Panc1 (cell line): ENCODE measurements at regions not wholly inside any gene's neighbourhood (a gene's known extent, or its start where the extent isn't known, plus 50 kb on each side); places are given as distances from the start of the nearest gene placed in this dataset.

Source experiments
- POLR2AphosphoS5 ChIP-seq: IDR thresholded peaks from 2 replicates; pipeline ENCODE4 v1.6.1; 2012; ENCODE audit warnings: mild to moderate bottlenecking, low read depth, low read length, moderate library complexity
- SIN3A ChIP-seq: IDR thresholded peaks from 2 replicates; pipeline ENCODE4 v1.6.1; 2012; ENCODE audit warnings: low read depth, mild to moderate bottlenecking, low read length, moderate library complexity, borderline replicate concordance; ENCODE audit not compliant: insufficient read depth
- TCF7L2 ChIP-seq: IDR thresholded peaks from 2 replicates; pipeline ENCODE4 v1.6.1; 2011; ENCODE audit warnings: mild to moderate bottlenecking, low read depth, low read length, inconsistent platforms
- TF ChIP-seq, protein P1 (sequence below): fragments of 450-650 bp; IDR thresholded peaks from 2 replicates; pipeline ENCODE4 v1.5.1; 2017; ENCODE audit warnings: mild to moderate bottlenecking
- TF ChIP-seq, protein P2 (sequence below), 2 experiments: IDR thresholded peaks; 2 replicates each; pipeline ENCODE4 v1.6.1; 2011 to 2012; ENCODE audit warnings: low read depth in 2 of 2, control low read depth in 1 of 2, low read length in 1 of 2, mild to moderate bottlenecking in 1 of 2, moderate library complexity in 1 of 2; ENCODE audit not compliant: insufficient read depth in 1 of 2

DNA sequence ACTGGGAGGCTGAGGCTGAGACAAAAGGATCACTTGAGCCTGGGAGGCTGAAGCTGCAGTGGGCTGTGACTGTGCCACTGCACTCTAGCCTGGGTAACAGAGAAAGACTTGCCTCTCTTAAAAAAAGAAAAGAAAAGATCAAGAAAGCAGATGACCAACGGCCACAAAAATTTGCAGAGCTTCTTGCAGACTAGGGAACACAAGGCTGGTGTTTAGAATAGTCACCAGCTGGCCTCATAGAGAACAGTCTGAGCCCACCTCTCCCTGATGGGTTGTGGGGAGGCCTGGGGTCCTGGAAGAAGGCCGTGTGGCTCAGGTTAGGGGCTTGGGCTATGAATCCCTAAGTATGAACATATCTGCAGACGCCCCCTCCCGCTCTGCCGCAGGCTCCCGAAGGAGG is 73.7 kb upstream of the MED9 start:
- TF ChIP-seq, protein P1, sequence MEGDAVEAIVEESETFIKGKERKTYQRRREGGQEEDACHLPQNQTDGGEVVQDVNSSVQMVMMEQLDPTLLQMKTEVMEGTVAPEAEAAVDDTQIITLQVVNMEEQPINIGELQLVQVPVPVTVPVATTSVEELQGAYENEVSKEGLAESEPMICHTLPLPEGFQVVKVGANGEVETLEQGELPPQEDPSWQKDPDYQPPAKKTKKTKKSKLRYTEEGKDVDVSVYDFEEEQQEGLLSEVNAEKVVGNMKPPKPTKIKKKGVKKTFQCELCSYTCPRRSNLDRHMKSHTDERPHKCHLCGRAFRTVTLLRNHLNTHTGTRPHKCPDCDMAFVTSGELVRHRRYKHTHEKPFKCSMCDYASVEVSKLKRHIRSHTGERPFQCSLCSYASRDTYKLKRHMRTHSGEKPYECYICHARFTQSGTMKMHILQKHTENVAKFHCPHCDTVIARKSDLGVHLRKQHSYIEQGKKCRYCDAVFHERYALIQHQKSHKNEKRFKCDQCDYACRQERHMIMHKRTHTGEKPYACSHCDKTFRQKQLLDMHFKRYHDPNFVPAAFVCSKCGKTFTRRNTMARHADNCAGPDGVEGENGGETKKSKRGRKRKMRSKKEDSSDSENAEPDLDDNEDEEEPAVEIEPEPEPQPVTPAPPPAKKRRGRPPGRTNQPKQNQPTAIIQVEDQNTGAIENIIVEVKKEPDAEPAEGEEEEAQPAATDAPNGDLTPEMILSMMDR, result no peak
- TF ChIP-seq TCF7L2, result no peak
- TF ChIP-seq POLR2AphosphoS5, result no peak
- TF ChIP-seq, protein P2, sequence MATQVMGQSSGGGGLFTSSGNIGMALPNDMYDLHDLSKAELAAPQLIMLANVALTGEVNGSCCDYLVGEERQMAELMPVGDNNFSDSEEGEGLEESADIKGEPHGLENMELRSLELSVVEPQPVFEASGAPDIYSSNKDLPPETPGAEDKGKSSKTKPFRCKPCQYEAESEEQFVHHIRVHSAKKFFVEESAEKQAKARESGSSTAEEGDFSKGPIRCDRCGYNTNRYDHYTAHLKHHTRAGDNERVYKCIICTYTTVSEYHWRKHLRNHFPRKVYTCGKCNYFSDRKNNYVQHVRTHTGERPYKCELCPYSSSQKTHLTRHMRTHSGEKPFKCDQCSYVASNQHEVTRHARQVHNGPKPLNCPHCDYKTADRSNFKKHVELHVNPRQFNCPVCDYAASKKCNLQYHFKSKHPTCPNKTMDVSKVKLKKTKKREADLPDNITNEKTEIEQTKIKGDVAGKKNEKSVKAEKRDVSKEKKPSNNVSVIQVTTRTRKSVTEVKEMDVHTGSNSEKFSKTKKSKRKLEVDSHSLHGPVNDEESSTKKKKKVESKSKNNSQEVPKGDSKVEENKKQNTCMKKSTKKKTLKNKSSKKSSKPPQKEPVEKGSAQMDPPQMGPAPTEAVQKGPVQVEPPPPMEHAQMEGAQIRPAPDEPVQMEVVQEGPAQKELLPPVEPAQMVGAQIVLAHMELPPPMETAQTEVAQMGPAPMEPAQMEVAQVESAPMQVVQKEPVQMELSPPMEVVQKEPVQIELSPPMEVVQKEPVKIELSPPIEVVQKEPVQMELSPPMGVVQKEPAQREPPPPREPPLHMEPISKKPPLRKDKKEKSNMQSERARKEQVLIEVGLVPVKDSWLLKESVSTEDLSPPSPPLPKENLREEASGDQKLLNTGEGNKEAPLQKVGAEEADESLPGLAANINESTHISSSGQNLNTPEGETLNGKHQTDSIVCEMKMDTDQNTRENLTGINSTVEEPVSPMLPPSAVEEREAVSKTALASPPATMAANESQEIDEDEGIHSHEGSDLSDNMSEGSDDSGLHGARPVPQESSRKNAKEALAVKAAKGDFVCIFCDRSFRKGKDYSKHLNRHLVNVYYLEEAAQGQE (IDR thresholded peaks at IDR 0.05; ENCODE audit: insufficient read depth in 1 of 2, low read depth in 2 of 2, low read length in 1 of 2), result no peak
- no peak for TF ChIP-seq SIN3A
